Esophagus muscularis mucosa (tissue), 4 donors: ENCODE measurements at regions not wholly inside any gene's neighbourhood (a gene's known extent, or its start where the extent isn't known, plus 50 kb on each side); places are given as distances from the start of the nearest gene placed in this dataset.
"Not testable (repeated sequence)": the region's sequence is repeated elsewhere in the genome, so short reads cannot be mapped to it uniquely, and the experiment has no call there.

ENCODE experiments used
- DNase-seq: peaks from one replicate; pipeline ENCODE4 v3.0.0-alpha.2; 2017; ENCODE audit errors: extremely low spot score
- H3K27ac ChIP-seq, 4 donors: fragments of 200-600 bp; sonication (generic); replicated peaks in 1 of 4; 1 replicate in 3 of 4; 2 replicates in 1 of 4; pipeline ENCODE4 v1.5.1; 2016 to 2019; ENCODE audit warnings: mild to moderate bottlenecking in 1 of 4
- H3K27me3 ChIP-seq, 4 donors: fragments of 200-600 bp; sonication (generic); one replicate each; pipeline versions ENCODE4 v1.5.1 to v1.6.0; 2016 to 2019
- H3K36me3 ChIP-seq, 4 donors: fragments of 200-600 bp; sonication (generic); one replicate each; pipeline ENCODE4 v1.5.1; 2016 to 2019
- H3K4me1 ChIP-seq, 4 donors: fragments of 200-600 bp; sonication (generic); one replicate each; pipeline ENCODE4 v1.5.1; 2016 to 2019
- H3K4me3 ChIP-seq, 4 donors: fragments of 200-600 bp; sonication (generic); 1 replicate in 2 of 4; 2 replicates in 2 of 4; pipeline ENCODE4 v1.5.1; 2016 to 2019; ENCODE audit warnings: mild to moderate bottlenecking in 4 of 4, moderate library complexity in 1 of 4
- H3K9me3 ChIP-seq, 4 donors: fragments of 200-600 bp; sonication (generic); 1 replicate in 3 of 4; 2 replicates in 1 of 4; pipeline ENCODE4 v1.5.1; 2016 to 2019
- EP300 ChIP-seq: sonication (generic); formaldehyde crosslinking; IDR thresholded peaks from one replicate; pipeline ENCODE4 v1.6.1; 2017; ENCODE audit warnings: antibody characterized with exemption
- POLR2A ChIP-seq: fragments of 450-650 bp; IDR thresholded peaks from one replicate; pipeline ENCODE4 v1.6.1; 2017; ENCODE audit warnings: antibody characterized with exemption, moderate library complexity, mild to moderate bottlenecking, low read depth
- POLR2AphosphoS5 ChIP-seq, 2 donors: sonication (generic); formaldehyde crosslinking; IDR thresholded peaks; one replicate each; pipeline ENCODE4 v1.6.1; 2017; ENCODE audit warnings: antibody characterized with exemption in 2 of 2
- WGBS: methylation state at CpG from one replicate; pipeline ENCODE4 v1.1.5; 2018; 5-methylcytosine and 5-hydroxymethylcytosine counted together
- intact Hi-C: fragments of 100-400 bp; cut with DNase I; formaldehyde crosslinking; loops from one replicate; pipeline ENCODE4 v1.15.1; 2023
- TF ChIP-seq, protein P1 (sequence below), 3 experiments: fragments of 200-600 bp in 2 of 3; fragments of 450-650 bp in 1 of 3; sonication (generic) in 2 of 3; IDR thresholded peaks; one replicate each; pipeline ENCODE4 v1.5.1; 2017 to 2019; ENCODE audit warnings: antibody characterized with exemption in 3 of 3, mild to moderate bottlenecking in 2 of 3, moderate library complexity in 1 of 3

DNA sequence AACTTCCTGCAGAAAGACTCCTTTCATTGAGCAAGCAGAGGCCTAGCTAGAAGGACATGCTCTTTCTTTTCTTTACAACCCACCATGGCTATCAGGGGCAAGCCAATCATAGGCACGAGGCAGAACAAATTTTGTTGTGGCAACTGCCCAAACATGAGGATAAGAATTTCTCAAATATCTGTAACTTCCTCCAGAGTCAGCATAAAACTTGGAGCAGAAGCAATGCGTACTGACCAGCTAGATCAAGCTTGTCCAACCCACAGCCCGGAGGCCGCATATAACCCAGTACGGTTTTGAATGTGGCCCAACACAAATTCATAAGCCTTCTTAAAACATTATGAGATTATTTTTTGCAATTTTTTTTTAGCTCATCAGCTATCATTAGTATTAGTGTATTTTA is 87.0 kb upstream of the SOX21 start:
- no peaks in the 10 kb centered on the region for H3K27me3 ChIP-seq
- no peak overlapping the region for H3K27ac ChIP-seq
- H3K36me3 ChIP-seq, result no peaks in the 10 kb centered on the region
- peak; percentile 21 for DNase-seq
- intact Hi-C loops, result no loop called here
- TF ChIP-seq POLR2A (no peak), POLR2AphosphoS5 (IDR thresholded peaks at IDR 0.05) (no peak), EP300 (no peak)
- TF ChIP-seq, protein P1, sequence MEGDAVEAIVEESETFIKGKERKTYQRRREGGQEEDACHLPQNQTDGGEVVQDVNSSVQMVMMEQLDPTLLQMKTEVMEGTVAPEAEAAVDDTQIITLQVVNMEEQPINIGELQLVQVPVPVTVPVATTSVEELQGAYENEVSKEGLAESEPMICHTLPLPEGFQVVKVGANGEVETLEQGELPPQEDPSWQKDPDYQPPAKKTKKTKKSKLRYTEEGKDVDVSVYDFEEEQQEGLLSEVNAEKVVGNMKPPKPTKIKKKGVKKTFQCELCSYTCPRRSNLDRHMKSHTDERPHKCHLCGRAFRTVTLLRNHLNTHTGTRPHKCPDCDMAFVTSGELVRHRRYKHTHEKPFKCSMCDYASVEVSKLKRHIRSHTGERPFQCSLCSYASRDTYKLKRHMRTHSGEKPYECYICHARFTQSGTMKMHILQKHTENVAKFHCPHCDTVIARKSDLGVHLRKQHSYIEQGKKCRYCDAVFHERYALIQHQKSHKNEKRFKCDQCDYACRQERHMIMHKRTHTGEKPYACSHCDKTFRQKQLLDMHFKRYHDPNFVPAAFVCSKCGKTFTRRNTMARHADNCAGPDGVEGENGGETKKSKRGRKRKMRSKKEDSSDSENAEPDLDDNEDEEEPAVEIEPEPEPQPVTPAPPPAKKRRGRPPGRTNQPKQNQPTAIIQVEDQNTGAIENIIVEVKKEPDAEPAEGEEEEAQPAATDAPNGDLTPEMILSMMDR (IDR thresholded peaks at IDR 0.05), result no peak
- H3K4me3 ChIP-seq, result no peak overlapping the region
- no peaks in the 10 kb centered on the region for H3K4me1 ChIP-seq
- 85% methylated on average over 5 of the region's 5 CpGs for WGBS
- no peaks in the 10 kb centered on the region for H3K9me3 ChIP-seq

DNA sequence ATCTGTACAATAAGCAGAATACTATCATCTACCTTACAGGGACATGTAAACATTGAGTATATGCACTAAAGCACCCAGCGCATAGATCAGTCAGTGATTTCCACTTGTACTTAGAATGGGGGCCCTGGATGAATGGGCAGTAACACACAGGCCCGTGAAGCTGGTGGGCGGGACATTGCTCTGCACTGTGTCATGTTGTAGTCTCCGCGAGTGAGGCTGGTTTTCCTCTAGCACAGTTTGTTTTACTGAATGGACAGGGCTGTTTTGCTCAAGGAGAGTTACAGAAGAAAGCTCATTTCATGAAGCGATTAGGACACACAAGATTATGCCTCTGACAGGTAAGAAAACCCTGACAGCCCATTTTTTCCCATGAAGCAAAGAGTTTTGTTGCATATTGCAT is 86.4 kb upstream of the SOX21 start:
- H3K9me3 ChIP-seq, result no peaks in the 10 kb centered on the region
- 62% methylated on average over 6 of the region's 6 CpGs for WGBS
- H3K4me1 ChIP-seq, result no peaks in the 10 kb centered on the region
- H3K36me3 ChIP-seq, result no peaks in the 10 kb centered on the region
- H3K27me3 ChIP-seq, result no peaks in the 10 kb centered on the region
- H3K27ac ChIP-seq, result no peak overlapping the region
- peak; percentile 14 for DNase-seq
- no peak for TF ChIP-seq POLR2A
- TF ChIP-seq, protein P1 (IDR thresholded peaks at IDR 0.05), result no peak
- no peak for TF ChIP-seq POLR2AphosphoS5 (IDR thresholded peaks at IDR 0.05)
- no peak for TF ChIP-seq EP300
- intact Hi-C loops, result no loop called here
- no peak overlapping the region for H3K4me3 ChIP-seq

DNA sequence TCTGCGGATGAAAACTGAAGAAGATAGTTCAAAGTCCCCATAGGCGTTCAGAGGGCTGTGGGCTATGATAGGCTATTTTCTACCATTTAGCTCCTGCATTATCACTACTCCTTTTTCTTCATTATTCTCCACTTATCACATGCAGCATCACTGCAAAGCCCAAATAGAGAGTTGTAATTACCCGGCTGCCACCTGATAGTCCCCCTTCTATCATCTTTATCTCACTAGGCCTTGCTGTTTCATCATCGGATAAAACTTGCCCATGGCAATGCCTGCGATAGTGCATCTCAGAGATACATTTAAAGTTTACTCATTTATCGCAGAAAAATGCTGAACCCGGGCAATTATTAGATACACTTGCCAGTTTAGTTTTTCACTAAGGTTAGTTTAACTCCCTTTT is 82.9 kb upstream of the SOX21 start:
- peak; percentile 60 for DNase-seq
- intact Hi-C loops, result no loop called here
- H3K36me3 ChIP-seq, result no peaks in the 10 kb centered on the region
- TF ChIP-seq EP300 (no peak), POLR2AphosphoS5 (IDR thresholded peaks at IDR 0.05) (no peak), POLR2A (no peak)
- TF ChIP-seq, protein P1 (IDR thresholded peaks at IDR 0.05), result no peak
- no peak overlapping the region for H3K4me3 ChIP-seq
- H3K9me3 ChIP-seq, result no peaks in the 10 kb centered on the region
- no peaks in the 10 kb centered on the region for H3K4me1 ChIP-seq
- no peaks in the 10 kb centered on the region for H3K27me3 ChIP-seq
- H3K27ac ChIP-seq, result no peak overlapping the region
- WGBS, result 90% methylated on average over 7 of the region's 7 CpGs

DNA sequence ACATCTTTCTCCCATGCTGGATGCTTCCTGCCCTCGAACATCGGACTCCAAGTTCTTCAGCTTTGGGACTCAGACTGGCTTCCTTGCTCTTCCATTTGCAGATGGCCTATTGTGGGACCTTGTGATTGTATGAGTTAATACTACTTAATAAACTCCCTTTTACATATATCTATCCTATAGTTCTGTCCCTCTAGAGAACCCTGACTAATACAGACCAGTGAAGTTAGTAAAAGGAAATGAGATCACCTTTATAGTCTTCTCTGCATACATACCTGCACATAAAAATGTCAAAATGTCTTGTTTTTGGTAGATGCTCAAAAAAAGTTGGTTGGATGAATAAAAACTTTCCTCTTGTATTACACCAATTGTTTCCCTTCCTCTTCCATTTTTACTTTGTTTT is 73.9 kb upstream of the SOX21 start:
- H3K4me1 ChIP-seq, intact Hi-C loops, H3K27ac ChIP-seq, H3K36me3 ChIP-seq, H3K9me3 ChIP-seq, DNase-seq, H3K27me3 ChIP-seq, H3K4me3 ChIP-seq: not testable (repeated sequence)
- 70% methylated on average over 2 of the region's 2 CpGs for WGBS

DNA sequence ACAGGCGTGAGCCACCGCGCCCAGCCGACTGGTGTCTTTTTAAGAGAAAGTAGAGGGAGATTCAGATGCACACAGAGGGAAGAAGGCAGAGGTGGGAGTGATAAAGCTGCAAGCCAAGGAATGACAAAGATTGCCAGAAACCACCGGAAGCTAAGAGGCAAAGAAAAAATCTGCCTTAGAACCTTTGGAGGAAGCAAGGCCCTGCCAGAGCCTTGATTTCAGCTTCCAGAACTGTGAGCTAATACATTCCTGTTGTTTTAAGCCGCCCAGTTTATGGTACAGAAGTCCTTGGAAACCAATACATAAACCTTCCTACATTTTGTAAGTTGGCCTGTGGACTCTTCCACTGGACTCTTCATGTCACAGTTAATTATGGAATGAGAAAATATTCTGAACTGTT is 71.7 kb upstream of the SOX21 start:
- Histone ChIP-seq H3K27ac (no peak overlapping the region), H3K36me3 (no peaks in the 10 kb centered on the region), H3K4me3 (no peak overlapping the region), H3K27me3 (no peaks in the 10 kb centered on the region), H3K9me3 (peaks cover 0 to 8% (median 5%) of the 10 kb centered on the region in 4 donors), H3K4me1 (no peaks in the 10 kb centered on the region)
- intact Hi-C loops, result no loop called here
- TF ChIP-seq, protein P1 (IDR thresholded peaks at IDR 0.05), result no peak
- TF ChIP-seq EP300 (no peak), POLR2AphosphoS5 (IDR thresholded peaks at IDR 0.05) (no peak), POLR2A (no peak)
- DNase-seq, result no peak
- 75% methylated on average over 6 of the region's 6 CpGs for WGBS
